Ramos (cell line): ENCODE measurements at regions not wholly inside any gene's neighbourhood (a gene's known extent, or its start where the extent isn't known, plus 50 kb on each side); places are given as distances from the start of the nearest gene placed in this dataset.

ENCODE experiments used
- in situ Hi-C: fragments of 300-500 bp; cut with MboI; formaldehyde crosslinking; loops from one replicate; pipeline ENCODE4 v1.14.3; 2022; ENCODE audit warnings: low sequenced_read_pairs; ENCODE audit not compliant: unreplicated experiment

DNA sequence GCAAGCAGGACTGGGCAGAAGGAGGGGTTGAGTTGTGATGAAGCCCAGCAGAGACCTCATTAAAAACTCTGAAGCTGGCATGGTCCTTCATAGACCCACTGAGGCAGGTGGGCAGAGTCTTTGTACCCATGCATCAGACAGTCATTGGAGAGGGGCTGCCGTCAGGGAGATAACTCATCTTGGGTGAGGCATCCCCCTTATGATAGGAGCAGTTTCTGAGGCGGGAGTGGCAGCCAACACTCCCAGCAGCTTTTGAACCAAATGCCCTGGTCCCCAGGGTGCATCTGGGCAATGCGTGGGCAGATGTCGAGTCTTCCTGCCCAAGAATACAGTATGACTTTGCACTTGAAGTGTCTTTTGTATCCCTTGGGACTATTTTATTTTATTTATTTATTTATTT lies 68.1 kb downstream of the HTR5A start:
- in situ Hi-C loops, result no loop called here

GRCh38 chr7:155141562-155141961 lies 71.4 kb downstream of the HTR5A start:
- in situ Hi-C loops, result no loop called here

GRCh38 chr7:155143381-155143780 lies 73.3 kb downstream of the HTR5A start:
- in situ Hi-C loops, result no loop called here

DNA sequence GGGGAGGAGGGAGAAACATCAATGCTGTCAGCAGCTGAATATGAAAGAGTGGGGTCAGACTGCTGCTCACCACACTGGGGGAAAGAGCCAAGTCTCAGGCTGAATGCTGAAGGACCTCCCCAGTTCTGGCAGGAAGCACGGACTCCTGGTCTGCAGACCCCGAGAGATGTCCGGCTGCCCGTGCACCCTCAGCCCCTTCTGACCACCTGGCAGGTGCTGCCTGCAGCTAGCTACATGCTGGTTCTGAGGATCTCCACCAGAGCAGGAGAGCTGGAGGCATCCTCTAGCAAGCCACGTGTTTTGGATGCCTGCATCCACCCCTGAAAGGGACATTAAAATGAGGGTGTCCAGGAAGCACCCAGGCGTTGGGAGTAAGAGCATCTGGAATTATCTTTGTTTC lies 74.2 kb downstream of the HTR5A start:
- in situ Hi-C loops, result no loop called here

- in situ Hi-C loops, result no loop called here
These were observed 75.5 kb downstream of the HTR5A start for GRCh38 chr7:155145477-155146255.

- in situ Hi-C loops, result no loop called here
These were observed 77.0 kb downstream of the HTR5A start for GRCh38 chr7:155147172-155147571.

DNA sequence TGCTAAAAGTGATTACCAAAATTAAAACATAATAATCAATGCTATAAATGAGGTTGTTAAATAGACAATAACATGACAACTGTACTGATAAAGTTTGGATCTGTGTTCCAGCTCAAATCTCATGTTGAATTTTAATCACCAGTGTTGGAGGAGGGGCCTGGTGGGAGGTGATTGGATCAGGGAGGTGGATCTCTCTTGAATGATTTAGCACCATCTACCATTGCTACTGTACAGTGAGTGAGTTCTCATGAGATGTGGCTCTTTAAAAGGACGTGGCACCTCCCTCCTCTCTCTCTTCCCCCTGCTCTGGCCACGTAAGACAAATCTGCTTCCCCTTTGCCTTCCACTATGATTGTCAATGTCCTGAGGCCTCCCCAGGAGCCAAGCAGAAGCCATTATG lies 77.5 kb downstream of the HTR5A start:
- in situ Hi-C loops, result no loop called here

- in situ Hi-C loops, result no loop called here
These were observed 83.6 kb downstream of the HTR5A start for GRCh38 chr7:155153676-155154075.

DNA sequence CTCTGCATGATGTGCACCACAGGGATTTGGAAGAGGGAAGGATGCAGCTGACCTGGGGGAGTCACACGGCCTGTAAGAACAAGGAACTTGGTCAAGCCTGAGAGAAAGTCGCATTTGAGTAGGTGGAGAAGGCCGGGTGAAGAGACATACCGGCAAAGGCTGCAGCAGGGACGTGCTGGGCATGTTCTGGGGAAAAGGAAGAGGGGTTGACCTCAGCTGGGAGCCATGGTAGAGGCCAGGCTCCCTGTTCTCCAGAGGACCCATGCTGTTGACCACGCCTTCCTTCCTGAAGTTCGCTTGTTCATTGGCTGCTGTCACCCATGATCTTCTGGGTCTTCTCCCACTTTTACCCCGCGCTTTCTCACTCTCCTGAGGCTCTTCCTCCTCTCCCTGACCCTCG lies 84.5 kb downstream of the HTR5A start:
- in situ Hi-C loops, result no loop called here

GRCh38 chr7:155161690-155162089 lies 91.6 kb downstream of the HTR5A start:
- in situ Hi-C loops, result no loop called here

DNA sequence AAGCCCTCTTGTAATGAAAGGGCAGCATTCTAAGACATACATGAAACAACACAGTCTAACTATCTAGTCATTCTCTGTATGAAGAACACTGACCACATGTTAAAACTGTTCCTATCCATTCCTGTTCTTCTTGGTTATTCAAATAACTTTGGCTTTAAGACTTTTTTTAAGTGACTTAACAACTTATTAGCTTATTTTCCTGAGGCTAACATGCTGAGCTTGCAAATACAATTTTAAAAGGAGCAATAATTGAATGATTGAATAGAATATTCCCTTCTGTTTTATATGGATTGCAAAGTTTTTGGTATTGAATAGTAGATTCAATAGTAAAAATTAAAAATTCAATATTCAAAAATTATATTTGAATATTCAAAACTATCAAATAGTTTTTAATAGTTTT lies 92.3 kb downstream of the HTR5A start:
- in situ Hi-C loops, result no loop called here

- in situ Hi-C loops, result no loop called here
These were observed 93.6 kb downstream of the HTR5A start for GRCh38 chr7:155163696-155164095.

- in situ Hi-C loops, result no loop called here
These were observed 94.2 kb downstream of the HTR5A start for GRCh38 chr7:155164316-155164715.

- in situ Hi-C loops, result no loop called here
These were observed 96.0 kb downstream of the HTR5A start for GRCh38 chr7:155166108-155166507.

DNA sequence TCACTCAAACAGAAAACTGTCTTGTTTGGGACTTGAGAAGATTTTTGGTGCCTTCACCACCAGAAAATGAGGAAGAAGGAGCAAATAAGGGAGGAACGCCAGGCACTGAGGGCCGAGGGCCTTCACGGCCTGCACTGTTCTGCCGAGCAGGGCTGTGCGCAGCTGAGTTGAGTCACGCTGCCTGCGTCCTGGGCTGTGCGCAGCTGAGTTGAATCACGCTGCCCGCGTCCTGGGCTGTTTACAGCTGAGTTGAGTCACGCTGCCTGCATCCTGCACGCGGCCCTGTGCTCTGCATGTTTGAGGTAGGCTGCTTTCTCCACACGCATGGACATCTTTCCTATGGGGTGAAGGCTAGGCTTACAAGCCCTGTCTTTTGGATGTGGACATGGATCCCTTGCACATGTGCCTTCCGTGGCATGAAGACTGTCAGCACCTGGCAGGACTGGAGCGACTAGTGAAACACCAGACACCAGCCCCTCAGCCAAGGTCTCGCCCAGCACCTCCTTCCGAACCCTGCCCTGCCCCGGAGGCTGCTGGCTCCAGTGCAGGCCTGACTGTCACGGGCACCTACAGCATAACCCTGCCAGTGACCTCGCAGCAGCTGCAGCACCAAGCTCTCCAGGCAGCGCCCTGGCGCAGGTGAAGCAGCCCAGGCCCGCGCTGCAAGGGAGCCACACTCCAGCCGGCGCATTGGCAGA lies 96.7 kb downstream of the HTR5A start:
- in situ Hi-C loops, result no loop called here

- in situ Hi-C loops, result no loop called here
These were observed 97.7 kb downstream of the HTR5A start for GRCh38 chr7:155167706-155168365.

DNA sequence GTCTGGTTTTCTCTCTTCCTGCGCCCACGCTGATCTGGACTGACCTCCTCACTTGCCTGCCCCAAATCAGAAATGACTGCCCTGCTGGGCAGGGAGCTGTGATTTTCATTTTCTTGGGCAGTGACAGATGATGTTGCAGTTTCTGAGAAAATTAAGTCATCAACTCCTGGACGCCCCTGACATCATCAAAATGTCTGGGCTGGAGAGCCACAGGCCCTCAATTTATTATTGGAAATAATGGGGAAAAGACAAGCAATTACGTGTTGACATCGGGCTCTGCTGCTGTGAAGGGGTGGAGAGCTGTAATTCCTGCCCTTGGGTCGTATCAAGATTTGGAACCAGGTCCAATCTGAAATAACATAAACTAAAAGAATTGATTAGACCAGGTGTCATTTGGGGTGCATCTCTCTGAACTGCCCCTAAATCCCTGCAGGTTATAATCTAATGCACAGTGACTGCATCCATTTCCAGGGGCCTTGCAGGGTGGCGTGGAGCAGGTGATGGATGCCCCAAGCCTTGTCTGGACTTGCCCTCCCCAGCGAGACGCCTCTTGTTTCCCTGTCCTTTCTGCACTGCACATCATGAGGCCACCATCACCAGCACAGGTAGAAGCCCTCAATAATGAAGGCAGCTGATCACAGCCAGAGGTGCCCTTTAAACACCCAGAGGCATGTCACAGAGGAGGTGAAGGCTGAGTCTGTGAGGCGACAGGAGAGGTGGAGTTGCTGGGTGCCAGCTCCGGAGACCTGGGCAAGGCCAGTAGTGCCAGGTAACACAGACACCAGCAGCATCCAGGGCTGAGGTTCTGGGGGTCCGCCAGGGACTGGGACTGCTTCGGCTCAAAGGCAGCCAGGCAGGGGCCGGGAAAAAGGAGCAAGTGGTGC lies 98.7 kb downstream of the HTR5A start:
- in situ Hi-C loops, result no loop called here

- in situ Hi-C loops, result no loop called here
These were observed 99.5 kb downstream of the HTR5A start for GRCh38 chr7:155169498-155170065.

- in situ Hi-C loops, result no loop called here
These were observed 100.2 kb downstream of the HTR5A start for GRCh38 chr7:155170331-155170730.

GRCh38 chr7:155172141-155172540 lies 102.0 kb downstream of the HTR5A start:
- in situ Hi-C loops, result no loop called here
